ENCODE measurements at regions not wholly inside any gene's neighbourhood (a gene's known extent, or its start where the extent isn't known, plus 50 kb on each side); places are given as distances from the start of the nearest gene placed in this dataset.
A peak's percentile ranks its signal among the peaks of the same experiment; 100 is the strongest.
"Not testable (repeated sequence)": the region's sequence is repeated elsewhere in the genome, so short reads cannot be mapped to it uniquely, and the experiment has no call there.

DNA sequence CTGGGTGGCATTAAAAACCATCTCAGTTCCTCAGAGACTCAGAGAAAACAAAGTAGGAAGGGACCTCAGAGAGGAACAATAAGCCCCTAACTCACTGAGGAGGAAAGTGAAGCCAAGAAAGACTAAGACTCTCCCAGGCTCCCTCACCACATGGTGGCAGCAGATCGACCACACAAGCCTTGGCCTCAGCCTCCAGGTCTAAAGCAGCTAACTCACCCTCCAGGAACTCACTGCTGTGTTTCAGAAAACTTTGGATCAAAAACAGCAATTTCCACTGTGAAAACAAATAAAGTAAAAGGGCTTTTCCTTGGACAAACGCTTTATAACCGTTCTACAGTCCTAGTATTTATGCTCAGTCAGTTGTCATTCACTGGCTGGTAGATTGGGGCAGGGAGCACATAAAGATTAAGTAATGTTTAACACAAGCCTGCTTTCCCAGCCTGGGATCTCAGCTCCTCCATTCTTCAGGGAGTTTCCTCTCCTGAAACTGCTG is 137.4 kb downstream of the PPIAL4G start:
- H3K27ac ChIP-seq; H3K4me3 ChIP-seq; H3K9me3 ChIP-seq; H3K27me3 ChIP-seq; intact Hi-C loops (cut with DNase I; ENCODE audit: low total_unique reads); H3K4me1 ChIP-seq; H3K36me3 ChIP-seq (ENCODE audit: low read depth, missing control alignments): not testable (repeated sequence)
- peak; percentile 48 for DNase-seq
- TF ChIP-seq, protein P1, sequence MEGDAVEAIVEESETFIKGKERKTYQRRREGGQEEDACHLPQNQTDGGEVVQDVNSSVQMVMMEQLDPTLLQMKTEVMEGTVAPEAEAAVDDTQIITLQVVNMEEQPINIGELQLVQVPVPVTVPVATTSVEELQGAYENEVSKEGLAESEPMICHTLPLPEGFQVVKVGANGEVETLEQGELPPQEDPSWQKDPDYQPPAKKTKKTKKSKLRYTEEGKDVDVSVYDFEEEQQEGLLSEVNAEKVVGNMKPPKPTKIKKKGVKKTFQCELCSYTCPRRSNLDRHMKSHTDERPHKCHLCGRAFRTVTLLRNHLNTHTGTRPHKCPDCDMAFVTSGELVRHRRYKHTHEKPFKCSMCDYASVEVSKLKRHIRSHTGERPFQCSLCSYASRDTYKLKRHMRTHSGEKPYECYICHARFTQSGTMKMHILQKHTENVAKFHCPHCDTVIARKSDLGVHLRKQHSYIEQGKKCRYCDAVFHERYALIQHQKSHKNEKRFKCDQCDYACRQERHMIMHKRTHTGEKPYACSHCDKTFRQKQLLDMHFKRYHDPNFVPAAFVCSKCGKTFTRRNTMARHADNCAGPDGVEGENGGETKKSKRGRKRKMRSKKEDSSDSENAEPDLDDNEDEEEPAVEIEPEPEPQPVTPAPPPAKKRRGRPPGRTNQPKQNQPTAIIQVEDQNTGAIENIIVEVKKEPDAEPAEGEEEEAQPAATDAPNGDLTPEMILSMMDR (IDR thresholded peaks at IDR 0.05), result peak in 1 of 3 experiments; percentile 32
- 32 to 38% methylated on average over 3 of the region's 3 CpGs for WGBS, 2 donors

DNA sequence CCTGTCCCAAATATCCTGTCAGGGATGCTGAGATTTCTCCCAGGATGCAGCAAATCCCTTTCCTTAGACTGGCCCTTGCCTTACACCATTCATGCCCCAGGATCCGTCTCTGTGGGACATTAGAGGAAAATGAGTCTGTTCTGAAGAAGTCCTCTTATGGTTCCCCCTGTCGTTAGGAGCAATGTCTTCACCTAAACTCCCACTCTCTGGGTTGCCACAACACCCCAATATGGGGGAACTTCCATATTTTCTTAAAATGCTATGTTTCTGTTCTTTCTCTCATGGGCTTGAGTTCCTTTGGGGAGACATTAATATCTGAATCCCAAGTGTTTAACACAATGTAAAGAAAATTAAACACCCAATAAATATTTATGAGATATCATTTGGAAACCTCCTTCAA is 138.5 kb downstream of the PPIAL4G start:
- H3K4me1 ChIP-seq; intact Hi-C loops (cut with DNase I; ENCODE audit: low total_unique reads); H3K36me3 ChIP-seq (ENCODE audit: low read depth, missing control alignments); H3K9me3 ChIP-seq; H3K4me3 ChIP-seq; H3K27me3 ChIP-seq; DNase-seq; H3K27ac ChIP-seq: not testable (repeated sequence)
- WGBS, 2 donors, result 78 to 88% methylated on average over 2 of the region's 2 CpGs

DNA sequence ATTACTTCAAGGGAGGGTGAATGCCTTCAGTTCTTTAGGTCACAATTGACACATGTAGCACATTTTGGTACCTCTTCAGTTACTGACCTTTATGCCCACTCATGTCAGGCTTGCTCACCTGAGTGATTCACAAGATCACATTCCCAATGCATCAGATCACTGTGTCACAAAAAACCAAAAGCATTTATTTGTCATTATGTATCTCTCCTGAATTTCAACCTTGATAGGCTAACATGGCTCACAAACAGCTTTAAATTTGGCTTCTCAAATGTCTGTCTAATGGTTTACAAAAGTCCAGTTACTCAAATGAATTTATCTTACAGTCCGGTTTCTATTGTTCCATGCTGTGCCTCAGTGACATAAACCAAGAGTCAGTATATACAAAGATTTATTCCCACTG is 141.4 kb downstream of the PPIAL4G start:
- DNase-seq; intact Hi-C loops (cut with DNase I; ENCODE audit: low total_unique reads); H3K9me3 ChIP-seq; H3K36me3 ChIP-seq (ENCODE audit: low read depth, missing control alignments); H3K27me3 ChIP-seq; H3K4me3 ChIP-seq; H3K27ac ChIP-seq; H3K4me1 ChIP-seq: not testable (repeated sequence)
- 98 to 100% methylated on average over 1 of the region's 1 CpG for WGBS, 2 donors

DNA sequence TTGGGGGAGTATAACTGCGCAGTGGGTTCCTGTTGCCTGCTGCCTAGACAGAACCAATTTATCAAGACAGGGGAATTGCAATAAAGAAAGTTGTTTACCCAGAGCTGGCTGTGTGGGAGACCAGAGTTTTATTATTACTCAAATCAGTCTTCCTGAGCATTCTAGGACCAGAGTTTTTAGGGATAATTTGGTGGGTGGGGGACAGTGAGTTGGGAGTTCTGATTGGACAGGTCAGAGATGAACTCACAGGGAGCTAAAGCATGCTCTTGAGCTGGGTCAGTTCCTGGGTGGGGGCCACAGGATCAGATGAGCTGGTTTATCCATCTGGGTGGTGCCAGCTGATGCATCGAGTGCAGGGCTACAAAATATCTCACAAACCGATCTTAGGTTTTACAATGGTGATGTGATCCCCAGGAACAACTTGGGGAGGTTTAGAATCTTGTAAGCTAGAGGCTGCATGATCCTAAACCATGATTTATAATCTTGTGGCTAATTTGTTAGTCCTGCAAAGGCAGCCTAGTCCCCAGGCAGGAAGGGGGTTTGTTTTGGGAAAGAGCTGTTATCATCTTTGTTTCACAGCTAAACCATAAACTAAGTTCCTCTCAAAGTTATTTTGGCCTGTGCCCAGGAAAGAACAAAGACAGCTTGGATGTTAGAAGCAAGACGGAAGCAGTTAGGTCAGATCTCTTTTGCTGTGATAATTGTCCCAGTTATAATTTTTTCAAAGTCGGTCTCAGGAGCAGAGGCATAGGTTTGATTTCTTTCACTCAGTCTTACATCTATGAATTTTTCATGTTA is 146.8 kb downstream of the PPIAL4G start:
- H3K36me3 ChIP-seq (ENCODE audit: low read depth, missing control alignments); H3K9me3 ChIP-seq; H3K27me3 ChIP-seq; H3K4me1 ChIP-seq; intact Hi-C loops (cut with DNase I; ENCODE audit: low total_unique reads); DNase-seq; H3K4me3 ChIP-seq: not testable (repeated sequence)
- peak overlapping the region in 1 of 2 donors; percentile 25 for H3K27ac ChIP-seq
- WGBS, 2 donors, result 37 to 51% methylated on average over 5 of the region's 5 CpGs

DNA sequence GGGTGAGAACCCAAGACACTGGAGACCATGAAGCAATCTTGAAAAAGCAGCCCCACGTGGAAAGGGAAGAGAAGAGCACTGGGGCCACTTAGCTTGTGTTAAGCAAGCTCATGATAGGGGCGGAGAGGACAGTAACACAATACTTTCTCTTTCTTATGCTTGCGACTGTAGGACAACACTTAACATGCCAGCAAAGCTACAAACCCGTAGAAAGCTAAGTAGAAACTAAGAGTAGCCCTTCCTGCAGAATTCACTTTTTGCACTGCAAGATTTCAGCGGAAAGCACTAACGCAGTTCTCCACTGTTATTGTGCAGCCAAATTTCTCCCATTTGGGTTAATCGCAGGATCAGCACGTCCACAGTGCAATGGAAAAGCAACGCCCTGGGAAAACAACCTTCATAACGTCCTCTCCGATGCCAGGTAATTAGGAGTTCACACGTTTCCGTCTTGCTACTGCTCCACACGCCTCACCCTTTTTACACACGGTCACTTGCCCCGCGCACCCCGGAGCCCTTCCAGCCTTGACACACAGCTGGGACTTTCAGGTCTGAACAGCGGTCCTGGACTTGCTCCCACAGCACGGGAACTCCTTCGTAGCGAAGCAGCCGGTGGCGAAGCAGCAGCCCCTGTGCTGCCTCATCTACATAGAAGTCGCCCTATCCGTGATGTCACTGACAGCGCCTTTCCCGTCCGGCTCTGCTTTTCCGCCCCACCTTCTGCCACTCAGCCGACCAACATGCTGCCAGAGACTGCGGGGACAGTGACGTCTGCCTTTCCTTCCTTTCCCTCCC is 148.6 kb downstream of the PPIAL4G start:
- WGBS, 2 donors, result 1 to 2% methylated on average over 28 to 33 of the region's 33 CpGs
- Histone ChIP-seq H3K27me3 (no peaks in the 10 kb centered on the region), H3K4me1 (no peaks in the 10 kb centered on the region), H3K27ac (peak overlapping the region; percentile 76 to 85), H3K36me3 (ENCODE audit: low read depth, missing control alignments) (no peaks in the 10 kb centered on the region), H3K4me3 (peak overlapping the region; percentile 50 to 64), H3K9me3 (no peaks in the 10 kb centered on the region)
- intact Hi-C loops (cut with DNase I; ENCODE audit: low total_unique reads), result no loop called here
- TF ChIP-seq, protein P1 (IDR thresholded peaks at IDR 0.05), result no peak
- no peak for TF ChIP-seq POLR2A (IDR thresholded peaks at IDR 0.05)
- peak; percentile 95 for DNase-seq

DNA sequence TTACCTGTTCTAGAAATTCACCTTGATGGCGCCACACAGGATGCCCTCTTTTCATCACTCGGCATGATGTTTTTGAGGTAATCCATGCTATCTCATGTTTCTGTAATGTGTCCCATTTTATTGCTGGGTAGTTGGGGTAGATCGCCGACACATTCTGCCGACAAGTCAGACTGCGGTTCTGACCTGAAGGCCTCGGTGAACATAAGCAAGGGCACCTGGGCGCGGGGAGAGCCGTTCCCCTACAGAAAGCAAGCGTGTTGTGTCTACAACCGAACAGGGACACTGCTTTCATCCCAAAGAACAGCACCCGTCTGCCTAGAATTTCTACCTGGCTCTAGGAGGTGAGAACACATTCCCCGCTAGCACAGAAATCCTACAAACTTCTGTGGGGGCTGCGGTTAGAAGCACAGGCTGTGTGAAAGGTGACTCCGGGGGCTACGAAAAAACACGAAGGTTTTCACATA is 149.2 kb downstream of the PPIAL4G start:
- H3K36me3 ChIP-seq (ENCODE audit: low read depth, missing control alignments), result no peaks in the 10 kb centered on the region
- TF ChIP-seq POLR2A (IDR thresholded peaks at IDR 0.05), result no peak
- TF ChIP-seq, protein P1 (IDR thresholded peaks at IDR 0.05), result no peak
- no peaks in the 10 kb centered on the region for H3K27me3 ChIP-seq
- H3K9me3 ChIP-seq, result no peaks in the 10 kb centered on the region
- DNase-seq, result no peak
- WGBS, 2 donors, result 13 to 16% methylated on average over 12 to 18 of the region's 18 CpGs
- peak overlapping the region; percentile 76 to 85 for H3K27ac ChIP-seq
- intact Hi-C loops (cut with DNase I; ENCODE audit: low total_unique reads), result no loop called here
- H3K4me1 ChIP-seq, result no peaks in the 10 kb centered on the region
- H3K4me3 ChIP-seq, result peak overlapping the region; percentile 50 to 64

All from testis (tissue), 2 donors.